K562 (cell line): ENCODE measurements at regions not wholly inside any gene's neighbourhood (a gene's known extent, or its start where the extent isn't known, plus 50 kb on each side); places are given as distances from the start of the nearest gene placed in this dataset.

Source experiments
- ATAC-seq: fragments of 200-7000 bp; cut with Tn5 transposase; 3 replicates; pipeline ENCODE4 v1.9.1; 2020; ENCODE audit warnings: moderate library complexity
- BruUV-seq: library from RNA; stranded (reverse); fragments of 400-500 nt; replicated peaks from 2 replicates; lab custom pipeline; 2021; lab: Mats Ljungman, UMichigan
- CTCF ChIA-PET: fragments of 300-600 bp; formaldehyde crosslinking; extraction: SDS; loops from one replicate; lab custom pipeline; 2021; ENCODE audit warnings: low intra/inter-chr PET ratio; lab: Yijun Ruan, JAX
- POLR2A ChIA-PET: fragments of 300-600, 350-650 bp; sonication (Branson Sonifier 250); formaldehyde crosslinking; extraction: SDS; loops from one replicate; lab custom pipeline; 2021; ENCODE audit warnings: antibody characterized with exemption, inconsistent platforms; lab: Yijun Ruan, JAX
- DNase-seq, 4 experiments: peaks; one replicate each; pipeline versions ENCODE4 v3.0.0 to v3.0.0-alpha.2; 2011 to 2018; ENCODE audit warnings: low spot score in 3 of 4, mixed read lengths in 3 of 4; ENCODE audit errors: extremely low read depth in 1 of 4
- FAIRE-seq: peaks from 2 replicates; lab custom pipeline; 2011; peaks lifted over from hg19 to GRCh38; lab: Jason Lieb, UNC
- H2AFZ ChIP-seq: 2 replicates; pipeline ENCODE4 v1.6.0; 2011; ENCODE audit warnings: low read depth, low read length, control low read depth, inconsistent platforms
- H3K27ac ChIP-seq: fragments of 200-600 bp; 3 replicates; pipeline ENCODE4 v1.8.0; 2011; ENCODE audit warnings: low read depth, mild to moderate bottlenecking, control low read depth, inconsistent platforms, low read length, moderate library complexity, mixed read lengths; ENCODE audit errors: extremely low read depth
- H3K27me3 ChIP-seq, 2 experiments: fragments of 300-600 bp in 1 of 2; 2 replicates in 1 of 2; 3 replicates in 1 of 2; pipeline versions ENCODE4 v1.6.0 to v1.8.0; 2011; ENCODE audit warnings: inconsistent platforms in 2 of 2, low read length in 2 of 2, mild to moderate bottlenecking in 1 of 2, mixed read lengths in 1 of 2, moderate library complexity in 1 of 2; ENCODE audit not compliant: control insufficient read depth in 2 of 2, insufficient read depth in 2 of 2
- H3K36me3 ChIP-seq: fragments of 300-600 bp; 3 replicates; pipeline ENCODE4 v1.8.0; 2011; ENCODE audit warnings: mild to moderate bottlenecking, low read length, inconsistent platforms; ENCODE audit not compliant: control insufficient read depth, insufficient read depth
- H3K4me1 ChIP-seq, 2 experiments: fragments of 200-600 bp in 1 of 2; replicated peaks in 1 of 2; 2 replicates in 1 of 2; 3 replicates in 1 of 2; pipeline versions ENCODE4 v1.5.1 to v1.8.0; 2011; ENCODE audit warnings: inconsistent platforms in 2 of 2, low read length in 2 of 2, mild to moderate bottlenecking in 1 of 2, mixed read lengths in 1 of 2, moderate library complexity in 1 of 2; ENCODE audit not compliant: control insufficient read depth in 2 of 2, insufficient read depth in 2 of 2
- H3K4me2 ChIP-seq: 2 replicates; pipeline ENCODE4 v1.6.1; 2011; ENCODE audit warnings: low read length, control low read depth, inconsistent platforms, mixed read lengths; ENCODE audit not compliant: insufficient read depth
- H3K4me3 ChIP-seq: fragments of 200-600 bp; sonication (generic), shearing (Covaris generic); 2 replicates; pipeline ENCODE4 v1.5.1; 2016; ENCODE audit warnings: control low read depth, inconsistent platforms
- H3K79me2 ChIP-seq: fragments of 200-600 bp; 3 replicates; pipeline ENCODE4 v1.8.0; 2011; ENCODE audit warnings: low read length, inconsistent platforms; ENCODE audit not compliant: control insufficient read depth, insufficient read depth
- H3K9ac ChIP-seq, 2 experiments: 2 replicates each; pipeline versions ENCODE4 v1.6.0 to v1.6.1; 2011; ENCODE audit warnings: low read depth in 2 of 2, low read length in 2 of 2, control low read depth in 1 of 2, inconsistent platforms in 1 of 2, mild to moderate bottlenecking in 1 of 2, mixed read lengths in 1 of 2; ENCODE audit not compliant: insufficient read depth in 1 of 2
- H3K9me1 ChIP-seq: one replicate; pipeline ENCODE4 v1.6.0; 2011; ENCODE audit warnings: inconsistent platforms, mild to moderate bottlenecking, low read length, moderate library complexity; ENCODE audit not compliant: control insufficient read depth, insufficient read depth
- H3K9me3 ChIP-seq: replicated peaks from 2 replicates; pipeline ENCODE4 v1.5.1; 2011; ENCODE audit warnings: low read depth, low read length, inconsistent platforms; ENCODE audit not compliant: control insufficient read depth, insufficient read depth
- H4K20me1 ChIP-seq: replicated peaks from 2 replicates; pipeline ENCODE4 v1.6.1; 2011; ENCODE audit warnings: low read length, inconsistent platforms, mixed read lengths; ENCODE audit not compliant: control insufficient read depth, insufficient read depth
- DIDO1 ChIP-seq: fragments of 450-650 bp; IDR thresholded peaks from 2 replicates; pipeline ENCODE4 v1.6.1; 2016; ENCODE audit warnings: low read depth, missing biosample characterization, missing genetic modification characterization
- EWSR1 ChIP-seq: fragments of 450-650 bp; IDR thresholded peaks from 2 replicates; pipeline ENCODE4 v1.6.1; 2018; ENCODE audit warnings: borderline replicate concordance, mild to moderate bottlenecking, low read depth, moderate library complexity; ENCODE audit not compliant: partially characterized antibody
- GATAD2A ChIP-seq: fragments of 450-650 bp; IDR thresholded peaks from 2 replicates; pipeline ENCODE4 v1.6.1; 2017
- MAFG ChIP-seq: fragments of 450-650 bp; conservative IDR thresholded peaks from 2 replicates; pipeline ENCODE4 v1.6.1; 2016; ENCODE audit warnings: missing genetic modification characterization, missing compliant biosample characterization
- PHB ChIP-seq: fragments of 250-450 bp; sonication (Bioruptor Pico); IDR thresholded peaks from 2 replicates; pipeline ENCODE4 v1.5.0; 2021
- PTTG1 ChIP-seq: fragments of 450-650 bp; IDR thresholded peaks from 2 replicates; pipeline ENCODE4 v1.6.1; 2016; ENCODE audit warnings: low read depth, mild to moderate bottlenecking, missing genetic modification characterization, missing compliant biosample characterization
- SRSF1 ChIP-seq: fragments of 200-400 bp; formaldehyde crosslinking; IDR thresholded peaks from 2 replicates; pipeline ENCODE4 v1.6.1; 2017; ENCODE audit warnings: mild to moderate bottlenecking, low read depth, low read length, moderate library complexity
- TAF15 ChIP-seq: fragments of 200-400 bp; formaldehyde crosslinking; IDR thresholded peaks from 2 replicates; pipeline ENCODE4 v1.6.1; 2017; ENCODE audit warnings: mild to moderate bottlenecking, low read depth, low read length, moderate library complexity
- ZNF121 ChIP-seq: sonication (generic); formaldehyde crosslinking; conservative IDR thresholded peaks from 2 replicates; pipeline ENCODE4 v1.8.0; 2022; ENCODE audit warnings: missing genetic modification reagents
- ZNF589 ChIP-seq: fragments of 200-800 bp; sonication (Bioruptor generic); IDR thresholded peaks from 2 replicates; pipeline ENCODE4 v1.6.1; 2016; ENCODE audit warnings: low read depth, missing genetic modification characterization, missing compliant biosample characterization
- WGBS: fragments of 100-300 bp; shearing (Covaris generic); methylation state at CpG from one replicate; pipeline ENCODE4 v1.1.6; 2016; ENCODE audit warnings: low coverage, mixed read lengths; ENCODE audit not compliant: insufficient coverage; ENCODE audit errors: missing lambda C conversion rate; 5-methylcytosine and 5-hydroxymethylcytosine counted together
- in situ Hi-C: fragments of 300-500 bp; cut with MboI; formaldehyde crosslinking; loops from 4 replicates; pipeline ENCODE4 v1.15.0; 2018; ENCODE audit warnings: inconsistent platforms, mixed read lengths
- intact Hi-C: fragments of 100-400 bp; cut with micrococcal nuclease; formaldehyde crosslinking; loops from 2 replicates; pipeline ENCODE4 v1.14.2; 2022
- TF ChIP-seq, protein P1 (sequence below): fragments of 450-650 bp; formaldehyde crosslinking; IDR thresholded peaks from 2 replicates; pipeline ENCODE4 v1.4.0; 2020; ENCODE audit warnings: mild to moderate bottlenecking, moderate library complexity
- TF ChIP-seq, protein P2 (sequence below): fragments of 250-450 bp; sonication (Bioruptor Pico); IDR thresholded peaks from 2 replicates; pipeline ENCODE4 v1.8.0; 2022; ENCODE audit warnings: inconsistent platforms
- TF ChIP-seq, protein P3 (sequence below), 2 experiments: IDR thresholded peaks in 1 of 2; conservative IDR thresholded peaks in 1 of 2; 2 replicates each; pipeline ENCODE4 v1.6.1; 2016; ENCODE audit warnings: low read depth in 2 of 2, mild to moderate bottlenecking in 1 of 2, missing compliant biosample characterization in 1 of 2, missing genetic modification characterization in 1 of 2, moderate library complexity in 1 of 2
- TF ChIP-seq, protein P4 (sequence below): sonication (generic); formaldehyde crosslinking; IDR thresholded peaks from 2 replicates; pipeline ENCODE4 v1.8.1; 2023; ENCODE audit warnings: mild to moderate bottlenecking, missing genetic modification reagents

DNA sequence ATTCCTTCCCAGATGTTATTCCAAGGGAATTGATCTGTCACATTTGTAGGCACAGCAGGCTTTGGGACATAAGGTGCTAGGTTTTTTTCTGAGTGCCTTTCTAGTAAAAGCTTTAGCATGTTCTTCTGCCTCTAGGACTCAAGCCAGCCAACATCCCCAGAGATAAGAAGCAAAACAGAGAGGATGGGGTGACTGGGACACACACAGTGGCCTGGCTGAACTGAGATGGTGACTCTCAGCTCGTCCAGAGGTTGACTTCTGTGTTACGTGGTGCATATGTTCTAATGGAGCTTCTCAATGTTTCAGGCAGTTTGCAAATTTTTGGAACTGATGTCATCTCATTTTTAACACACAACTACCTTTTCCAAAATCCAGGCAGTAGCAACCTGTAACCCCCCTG, 188.1 kb upstream of the CELF2 start:
- no peak overlapping the region for H3K4me3 ChIP-seq
- ATAC-seq (no peak), FAIRE-seq (no peak), DNase-seq (no peak)
- no peaks in the 10 kb centered on the region for H3K36me3 ChIP-seq
- intact Hi-C loops (no loop called here), in situ Hi-C loops (no loop called here)
- no TSS peak for BruUV-seq
- WGBS: 0% methylated on average over 2 of the region's 2 CpGs
- H3K9ac ChIP-seq: no peak overlapping the region
- no peaks in the 10 kb centered on the region for H3K4me1 ChIP-seq
- no peaks in the 10 kb centered on the region for H3K9me3 ChIP-seq
- no peaks in the 10 kb centered on the region for H3K9me1 ChIP-seq
- ChIA-PET CTCF (no interaction called here), POLR2A (no interaction called here)
- no peaks in the 10 kb centered on the region for H3K79me2 ChIP-seq
- H3K4me2 ChIP-seq: no peak overlapping the region
- no peak overlapping the region for H2AFZ ChIP-seq
- no peaks in the 10 kb centered on the region for H4K20me1 ChIP-seq
- H3K27me3 ChIP-seq: no peaks in the 10 kb centered on the region
- H3K27ac ChIP-seq: no peak overlapping the region
- TF ChIP-seq GATAD2A: no peak
- TF ChIP-seq ZNF589 (CRISPR knock-in tag): no peak
- no peak for TF ChIP-seq DIDO1 (tag)
- no peak for TF ChIP-seq MAFG (tag)
- TF ChIP-seq PHB (CRISPR knock-in tag): no peak
- no peak for TF ChIP-seq PTTG1 (tag)
- TF ChIP-seq, protein P1, sequence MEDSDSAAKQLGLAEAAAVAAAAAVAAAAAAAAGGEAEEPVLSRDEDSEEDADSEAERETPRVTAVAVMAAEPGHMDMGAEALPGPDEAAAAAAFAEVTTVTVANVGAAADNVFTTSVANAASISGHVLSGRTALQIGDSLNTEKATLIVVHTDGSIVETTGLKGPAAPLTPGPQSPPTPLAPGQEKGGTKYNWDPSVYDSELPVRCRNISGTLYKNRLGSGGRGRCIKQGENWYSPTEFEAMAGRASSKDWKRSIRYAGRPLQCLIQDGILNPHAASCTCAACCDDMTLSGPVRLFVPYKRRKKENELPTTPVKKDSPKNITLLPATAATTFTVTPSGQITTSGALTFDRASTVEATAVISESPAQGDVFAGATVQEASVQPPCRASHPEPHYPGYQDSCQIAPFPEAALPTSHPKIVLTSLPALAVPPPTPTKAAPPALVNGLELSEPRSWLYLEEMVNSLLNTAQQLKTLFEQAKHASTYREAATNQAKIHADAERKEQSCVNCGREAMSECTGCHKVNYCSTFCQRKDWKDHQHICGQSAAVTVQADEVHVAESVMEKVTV (CRISPR knock-in tag): no peak
- TF ChIP-seq EWSR1: no peak
- TF ChIP-seq TAF15: no peak
- TF ChIP-seq SRSF1: no peak
- no peak for TF ChIP-seq ZNF121
- TF ChIP-seq, protein P2, sequence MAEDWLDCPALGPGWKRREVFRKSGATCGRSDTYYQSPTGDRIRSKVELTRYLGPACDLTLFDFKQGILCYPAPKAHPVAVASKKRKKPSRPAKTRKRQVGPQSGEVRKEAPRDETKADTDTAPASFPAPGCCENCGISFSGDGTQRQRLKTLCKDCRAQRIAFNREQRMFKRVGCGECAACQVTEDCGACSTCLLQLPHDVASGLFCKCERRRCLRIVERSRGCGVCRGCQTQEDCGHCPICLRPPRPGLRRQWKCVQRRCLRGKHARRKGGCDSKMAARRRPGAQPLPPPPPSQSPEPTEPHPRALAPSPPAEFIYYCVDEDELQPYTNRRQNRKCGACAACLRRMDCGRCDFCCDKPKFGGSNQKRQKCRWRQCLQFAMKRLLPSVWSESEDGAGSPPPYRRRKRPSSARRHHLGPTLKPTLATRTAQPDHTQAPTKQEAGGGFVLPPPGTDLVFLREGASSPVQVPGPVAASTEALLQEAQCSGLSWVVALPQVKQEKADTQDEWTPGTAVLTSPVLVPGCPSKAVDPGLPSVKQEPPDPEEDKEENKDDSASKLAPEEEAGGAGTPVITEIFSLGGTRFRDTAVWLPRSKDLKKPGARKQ (CRISPR knock-in tag): no peak
- TF ChIP-seq, protein P3, sequence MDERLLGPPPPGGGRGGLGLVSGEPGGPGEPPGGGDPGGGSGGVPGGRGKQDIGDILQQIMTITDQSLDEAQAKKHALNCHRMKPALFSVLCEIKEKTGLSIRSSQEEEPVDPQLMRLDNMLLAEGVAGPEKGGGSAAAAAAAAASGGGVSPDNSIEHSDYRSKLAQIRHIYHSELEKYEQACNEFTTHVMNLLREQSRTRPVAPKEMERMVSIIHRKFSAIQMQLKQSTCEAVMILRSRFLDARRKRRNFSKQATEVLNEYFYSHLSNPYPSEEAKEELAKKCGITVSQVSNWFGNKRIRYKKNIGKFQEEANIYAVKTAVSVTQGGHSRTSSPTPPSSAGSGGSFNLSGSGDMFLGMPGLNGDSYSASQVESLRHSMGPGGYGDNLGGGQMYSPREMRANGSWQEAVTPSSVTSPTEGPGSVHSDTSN (CRISPR knock-in tag; IDR thresholded peaks at IDR 0.05; ENCODE audit: low read depth): no peak
- TF ChIP-seq, protein P3 (tag; conservative IDR thresholded peaks at IDR 0.05; ENCODE audit: low read depth): no peak
- TF ChIP-seq, protein P4, sequence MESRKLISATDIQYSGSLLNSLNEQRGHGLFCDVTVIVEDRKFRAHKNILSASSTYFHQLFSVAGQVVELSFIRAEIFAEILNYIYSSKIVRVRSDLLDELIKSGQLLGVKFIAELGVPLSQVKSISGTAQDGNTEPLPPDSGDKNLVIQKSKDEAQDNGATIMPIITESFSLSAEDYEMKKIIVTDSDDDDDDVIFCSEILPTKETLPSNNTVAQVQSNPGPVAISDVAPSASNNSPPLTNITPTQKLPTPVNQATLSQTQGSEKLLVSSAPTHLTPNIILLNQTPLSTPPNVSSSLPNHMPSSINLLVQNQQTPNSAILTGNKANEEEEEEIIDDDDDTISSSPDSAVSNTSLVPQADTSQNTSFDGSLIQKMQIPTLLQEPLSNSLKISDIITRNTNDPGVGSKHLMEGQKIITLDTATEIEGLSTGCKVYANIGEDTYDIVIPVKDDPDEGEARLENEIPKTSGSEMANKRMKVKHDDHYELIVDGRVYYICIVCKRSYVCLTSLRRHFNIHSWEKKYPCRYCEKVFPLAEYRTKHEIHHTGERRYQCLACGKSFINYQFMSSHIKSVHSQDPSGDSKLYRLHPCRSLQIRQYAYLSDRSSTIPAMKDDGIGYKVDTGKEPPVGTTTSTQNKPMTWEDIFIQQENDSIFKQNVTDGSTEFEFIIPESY: no peak
